Central memory CD8-positive, alpha-beta T cell (primary cell): ENCODE measurements at regions not wholly inside any gene's neighbourhood (a gene's known extent, or its start where the extent isn't known, plus 50 kb on each side); places are given as distances from the start of the nearest gene placed in this dataset.

Experiments used
- ATAC-seq: fragments of 150-1000 bp; cut with Tn5 transposase; replicated peaks from 2 replicates; pipeline ENCODE4 v1.10.0; 2022; ENCODE audit warnings: mild to moderate bottlenecking, moderate FRiP score, moderate number of reproducible peaks; ENCODE audit not compliant: poor library complexity, severe bottlenecking; ENCODE audit errors: extremely low read depth
- DNase-seq, 2 donors: peaks; one replicate each; pipeline ENCODE4 v3.0.0; 2021; ENCODE audit warnings: low spot score in 2 of 2
- H3K27ac Mint-ChIP-seq: one replicate; pipeline ENCODE4 v1.8.0; 2022; ENCODE audit warnings: low read depth, mild to moderate bottlenecking, moderate library complexity, mixed read lengths
- H3K27me3 Mint-ChIP-seq: one replicate; pipeline ENCODE4 v1.8.0; 2022; ENCODE audit warnings: mixed read lengths
- H3K36me3 Mint-ChIP-seq: one replicate; pipeline ENCODE4 v1.8.0; 2022; ENCODE audit warnings: mild to moderate bottlenecking, moderate library complexity, mixed read lengths; ENCODE audit not compliant: insufficient read depth
- H3K4me1 Mint-ChIP-seq: one replicate; pipeline ENCODE4 v1.8.0; 2022; ENCODE audit warnings: mixed read lengths
- H3K4me3 Mint-ChIP-seq: one replicate; pipeline ENCODE4 v1.8.0; 2022; ENCODE audit warnings: mild to moderate bottlenecking, moderate library complexity, mixed read lengths
- H3K9me3 Mint-ChIP-seq: one replicate; pipeline ENCODE4 v1.8.0; 2022; ENCODE audit warnings: mixed read lengths

DNA sequence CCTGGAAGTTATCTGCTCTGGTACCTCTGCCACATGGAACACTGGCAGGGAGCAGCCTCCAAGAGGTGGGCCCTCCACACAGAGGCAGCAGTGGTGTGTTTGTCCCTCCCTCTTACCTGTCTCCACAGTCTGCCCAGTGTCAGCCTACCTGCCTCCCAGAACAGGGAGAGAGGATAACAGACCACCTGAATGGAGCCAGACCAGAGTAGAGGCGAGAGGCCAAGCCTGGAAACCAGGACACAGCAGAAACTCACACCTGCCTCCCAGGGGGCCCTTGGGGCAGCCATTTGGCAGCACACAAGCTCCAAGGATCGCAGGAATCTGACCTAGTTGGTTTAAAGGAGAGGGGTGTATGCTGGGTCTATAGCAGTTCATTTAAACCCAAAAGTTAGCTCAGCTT, 100.2 kb upstream of the ZNF366 start:
- Mint-ChIP-seq H3K27ac (no peak overlapping the region), H3K4me1 (peaks cover 7% of the 10 kb centered on the region), H3K9me3 (no peaks in the 10 kb centered on the region), H3K36me3 (no peaks in the 10 kb centered on the region), H3K27me3 (peaks cover 27% of the 10 kb centered on the region), H3K4me3 (no peak overlapping the region)
- no peak for DNase-seq
- no peak for ATAC-seq

DNA sequence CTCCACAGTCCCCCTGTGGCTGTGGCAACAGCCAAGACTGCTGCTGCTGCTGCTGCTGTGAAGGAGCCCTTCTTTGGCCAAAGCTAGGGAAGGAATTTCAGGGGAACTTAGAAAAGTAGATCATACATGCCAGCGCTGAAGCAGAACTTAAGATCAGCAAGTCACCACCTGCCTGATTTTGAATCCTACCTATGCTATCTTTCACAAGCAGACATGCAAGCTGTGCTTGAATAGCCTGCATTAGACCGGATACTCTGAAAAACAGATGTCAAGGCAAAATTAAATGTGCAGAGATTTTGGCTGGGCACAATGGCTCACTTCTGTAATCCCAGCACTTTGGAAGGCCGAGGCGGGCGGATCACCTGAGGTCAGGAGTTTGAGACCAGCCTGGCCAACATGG, 99.3 kb upstream of the ZNF366 start:
- peaks cover 27% of the 10 kb centered on the region for H3K27me3 Mint-ChIP-seq
- H3K27ac Mint-ChIP-seq = no peak overlapping the region
- peaks cover 7% of the 10 kb centered on the region for H3K4me1 Mint-ChIP-seq
- H3K9me3 Mint-ChIP-seq = no peaks in the 10 kb centered on the region
- no peak for DNase-seq
- no peaks in the 10 kb centered on the region for H3K36me3 Mint-ChIP-seq
- no peak for ATAC-seq
- H3K4me3 Mint-ChIP-seq = no peak overlapping the region

DNA sequence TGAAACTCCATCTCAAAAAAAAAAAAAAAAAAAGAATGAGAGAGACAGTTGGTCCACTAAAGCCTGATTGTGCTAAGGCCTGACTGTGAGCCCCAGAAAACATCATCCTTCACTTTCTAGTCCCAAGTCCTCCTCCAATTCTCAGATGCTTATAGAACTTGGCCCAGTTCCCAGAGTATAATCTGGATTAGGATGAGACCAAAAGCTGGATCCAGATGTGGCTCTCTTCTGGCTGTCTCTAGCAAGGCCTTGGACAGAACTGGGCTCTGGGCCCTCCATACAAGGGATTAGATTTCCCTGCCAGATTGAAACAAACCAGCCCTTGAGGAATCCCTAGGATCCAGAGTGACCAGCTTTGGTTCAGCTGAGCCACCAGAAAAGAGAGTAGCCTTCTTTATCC, 98.4 kb upstream of the ZNF366 start:
- H3K36me3 Mint-ChIP-seq = no peaks in the 10 kb centered on the region
- DNase-seq = no peak

DNA sequence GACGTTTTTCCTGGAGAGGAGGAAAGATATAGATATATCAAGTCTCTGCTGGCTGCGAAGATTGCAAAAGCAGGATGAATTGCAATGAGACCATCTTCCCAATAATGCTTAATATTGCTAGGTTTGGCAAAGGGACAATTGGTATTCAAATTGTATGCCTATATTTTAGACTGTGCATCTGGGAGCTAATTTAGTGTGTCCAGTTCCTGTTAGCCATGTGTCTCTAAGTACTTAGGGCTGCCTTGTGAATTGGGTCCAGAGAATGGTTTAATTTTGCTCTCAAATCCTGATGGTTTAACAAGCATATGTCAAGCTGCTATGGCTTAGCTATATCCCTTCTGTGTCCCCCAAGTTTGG, 97.6 kb upstream of the ZNF366 start:
- DNase-seq (no peak), ATAC-seq (no peak)
- no peaks in the 10 kb centered on the region for H3K9me3 Mint-ChIP-seq
- no peaks in the 10 kb centered on the region for H3K36me3 Mint-ChIP-seq
- no peaks in the 10 kb centered on the region for H3K4me1 Mint-ChIP-seq
- H3K4me3 Mint-ChIP-seq = no peak overlapping the region
- H3K27ac Mint-ChIP-seq = no peak overlapping the region
- H3K27me3 Mint-ChIP-seq = peaks cover 11% of the 10 kb centered on the region

More for the DNA sequence above, 98.4 kb upstream of the ZNF366 start:
- no peaks in the 10 kb centered on the region for H3K4me1 Mint-ChIP-seq
- no peaks in the 10 kb centered on the region for H3K9me3 Mint-ChIP-seq
- no peak overlapping the region for H3K4me3 Mint-ChIP-seq
- no peak overlapping the region for H3K27ac Mint-ChIP-seq
- H3K27me3 Mint-ChIP-seq = peaks cover 18% of the 10 kb centered on the region
- ATAC-seq = no peak

DNA sequence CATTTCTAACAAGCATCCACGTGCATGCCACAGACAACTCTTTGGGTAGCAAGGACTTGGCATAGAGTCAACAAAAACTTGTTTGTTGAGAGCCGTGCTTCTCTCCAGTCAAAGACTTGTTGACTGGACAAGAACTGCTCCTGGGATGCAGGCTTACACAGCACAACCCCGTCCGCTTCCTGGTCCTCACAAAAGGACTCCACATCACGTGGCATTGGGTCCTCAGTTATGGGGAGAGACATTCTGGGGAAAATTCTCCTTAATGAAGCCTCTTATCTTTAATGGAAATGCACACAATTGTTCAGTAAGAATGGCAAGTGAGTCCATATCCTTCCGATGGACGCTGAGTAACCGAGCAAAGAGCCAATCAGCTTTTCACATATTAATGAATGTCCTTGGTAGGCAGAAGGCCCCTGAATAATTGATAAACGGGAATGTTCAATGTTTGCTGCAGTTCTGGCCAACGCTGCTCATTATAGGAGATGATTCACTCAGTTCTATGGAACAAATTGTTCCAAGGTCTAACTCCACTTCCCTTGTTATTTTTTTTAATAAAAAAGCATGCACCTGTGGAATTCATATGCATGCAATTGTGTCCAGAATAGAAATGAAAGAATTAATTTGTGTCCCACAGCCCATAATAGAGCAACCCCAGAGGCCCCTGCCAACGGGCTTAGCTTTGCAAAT, 97.0 kb upstream of the ZNF366 start:
- H3K36me3 Mint-ChIP-seq = no peaks in the 10 kb centered on the region
- ATAC-seq = no peak
- H3K9me3 Mint-ChIP-seq = no peaks in the 10 kb centered on the region
- no peak overlapping the region for H3K4me3 Mint-ChIP-seq
- H3K4me1 Mint-ChIP-seq = no peaks in the 10 kb centered on the region
- no peak overlapping the region for H3K27ac Mint-ChIP-seq
- peaks cover 11% of the 10 kb centered on the region for H3K27me3 Mint-ChIP-seq
- no peak for DNase-seq

DNA sequence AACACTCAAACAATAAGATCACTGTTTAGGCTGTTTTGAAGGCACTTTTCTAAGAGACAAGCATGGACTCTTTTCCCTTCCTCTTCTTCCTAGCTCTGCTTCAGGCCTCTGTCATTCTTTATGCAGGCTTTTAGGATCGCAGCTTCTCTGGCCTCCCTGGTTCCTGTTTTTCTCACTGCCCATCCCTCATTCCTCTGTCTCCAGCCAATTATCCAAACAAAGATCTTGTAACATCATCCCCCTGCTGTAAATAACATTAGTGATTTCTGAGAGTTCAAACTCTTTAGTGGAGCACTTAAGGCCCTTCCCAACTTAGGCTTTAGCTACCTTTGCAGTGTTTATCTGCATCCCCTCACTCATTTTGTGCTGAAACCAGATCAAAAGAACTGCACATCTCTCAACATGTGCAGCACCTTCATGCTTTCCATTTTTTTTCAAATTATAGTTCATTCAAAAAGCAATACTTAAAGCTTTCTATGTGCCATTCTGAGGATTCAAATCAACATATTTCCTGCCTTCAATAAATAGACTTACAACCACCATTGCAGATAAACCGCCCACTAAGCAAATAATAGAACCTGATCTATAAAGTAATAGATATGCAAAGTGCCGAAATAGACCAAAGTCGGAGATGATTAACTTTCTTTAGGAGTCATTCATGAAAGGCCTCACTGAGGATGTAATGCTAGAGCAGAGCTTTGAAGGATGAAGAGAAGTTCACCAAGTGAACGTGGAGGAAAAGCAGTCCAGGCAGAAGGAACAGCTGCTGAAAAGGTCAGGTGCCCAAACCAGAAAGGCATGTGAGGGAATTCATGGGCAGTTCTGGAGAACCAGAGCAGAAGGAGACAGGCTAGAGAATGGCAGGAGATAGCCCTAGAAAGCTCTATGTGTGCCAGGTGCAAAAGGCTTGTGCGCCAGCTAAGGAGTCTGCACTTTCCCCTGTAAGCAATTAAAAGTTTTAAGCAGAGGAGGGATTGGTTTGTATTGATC, 95.8 kb upstream of the ZNF366 start:
- no peaks in the 10 kb centered on the region for H3K9me3 Mint-ChIP-seq
- no peak for ATAC-seq

DNA sequence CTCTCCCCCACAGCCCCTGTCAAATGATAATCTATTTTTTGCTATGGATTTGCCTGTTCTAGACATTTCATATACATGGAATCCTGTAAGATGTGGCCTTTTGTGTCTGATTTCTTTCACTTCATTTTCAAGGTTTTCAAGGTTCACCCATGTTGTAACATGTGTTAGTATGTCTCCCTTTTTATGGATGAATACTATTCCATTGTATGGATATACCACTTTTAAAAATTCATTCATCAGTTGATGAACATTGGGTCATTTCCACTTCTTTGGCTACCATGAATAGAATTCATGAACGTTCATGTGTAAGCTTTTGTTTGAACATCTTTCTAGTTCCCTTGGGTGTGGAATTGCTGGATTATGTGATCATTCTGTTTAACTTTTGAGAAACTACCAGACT, 94.7 kb upstream of the ZNF366 start:
- ATAC-seq = no peak
- no peak for DNase-seq
- Mint-ChIP-seq H3K4me1 (no peaks in the 10 kb centered on the region), H3K27ac (no peak overlapping the region), H3K27me3 (peaks cover 11% of the 10 kb centered on the region), H3K36me3 (no peaks in the 10 kb centered on the region), H3K4me3 (no peak overlapping the region), H3K9me3 (no peaks in the 10 kb centered on the region)

More for the DNA sequence above, 95.8 kb upstream of the ZNF366 start:
- H3K36me3 Mint-ChIP-seq = no peaks in the 10 kb centered on the region
- H3K27me3 Mint-ChIP-seq = peaks cover 11% of the 10 kb centered on the region
- DNase-seq = no peak
- H3K4me3 Mint-ChIP-seq = no peak overlapping the region
- no peak overlapping the region for H3K27ac Mint-ChIP-seq
- no peaks in the 10 kb centered on the region for H3K4me1 Mint-ChIP-seq

DNA sequence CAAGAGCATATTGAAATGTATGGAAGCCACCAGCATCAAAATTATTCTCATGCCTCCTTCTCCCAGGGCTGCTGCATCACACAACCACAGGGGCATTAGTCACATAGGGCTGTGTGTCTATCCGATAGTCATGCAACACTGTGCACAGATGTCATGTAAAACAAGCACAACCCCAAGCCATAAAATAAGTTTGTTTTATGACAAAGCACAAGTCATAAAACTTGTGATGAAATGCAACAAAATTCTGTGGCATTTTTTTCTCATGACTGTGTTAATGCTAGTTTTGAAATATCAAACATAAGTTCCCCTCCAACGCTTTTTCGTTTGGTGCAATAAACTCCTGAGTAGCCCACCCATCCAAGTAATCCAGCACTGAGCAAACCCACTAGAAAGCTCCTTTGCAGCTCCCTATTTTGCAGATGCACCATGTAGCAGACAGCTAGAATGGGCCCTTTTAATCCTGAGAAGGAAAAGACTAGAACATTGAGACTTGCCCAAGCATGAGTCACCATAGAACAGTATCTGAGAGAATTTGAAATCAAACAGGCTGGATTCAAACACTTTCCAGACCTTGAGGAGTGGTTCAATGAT, 93.3 kb upstream of the ZNF366 start:
- no peak overlapping the region for H3K27ac Mint-ChIP-seq
- H3K36me3 Mint-ChIP-seq = no peaks in the 10 kb centered on the region
- no peaks in the 10 kb centered on the region for H3K9me3 Mint-ChIP-seq
- H3K4me3 Mint-ChIP-seq = no peak overlapping the region
- peaks cover 4% of the 10 kb centered on the region for H3K27me3 Mint-ChIP-seq
- no peak for DNase-seq
- no peak for ATAC-seq
- no peaks in the 10 kb centered on the region for H3K4me1 Mint-ChIP-seq

DNA sequence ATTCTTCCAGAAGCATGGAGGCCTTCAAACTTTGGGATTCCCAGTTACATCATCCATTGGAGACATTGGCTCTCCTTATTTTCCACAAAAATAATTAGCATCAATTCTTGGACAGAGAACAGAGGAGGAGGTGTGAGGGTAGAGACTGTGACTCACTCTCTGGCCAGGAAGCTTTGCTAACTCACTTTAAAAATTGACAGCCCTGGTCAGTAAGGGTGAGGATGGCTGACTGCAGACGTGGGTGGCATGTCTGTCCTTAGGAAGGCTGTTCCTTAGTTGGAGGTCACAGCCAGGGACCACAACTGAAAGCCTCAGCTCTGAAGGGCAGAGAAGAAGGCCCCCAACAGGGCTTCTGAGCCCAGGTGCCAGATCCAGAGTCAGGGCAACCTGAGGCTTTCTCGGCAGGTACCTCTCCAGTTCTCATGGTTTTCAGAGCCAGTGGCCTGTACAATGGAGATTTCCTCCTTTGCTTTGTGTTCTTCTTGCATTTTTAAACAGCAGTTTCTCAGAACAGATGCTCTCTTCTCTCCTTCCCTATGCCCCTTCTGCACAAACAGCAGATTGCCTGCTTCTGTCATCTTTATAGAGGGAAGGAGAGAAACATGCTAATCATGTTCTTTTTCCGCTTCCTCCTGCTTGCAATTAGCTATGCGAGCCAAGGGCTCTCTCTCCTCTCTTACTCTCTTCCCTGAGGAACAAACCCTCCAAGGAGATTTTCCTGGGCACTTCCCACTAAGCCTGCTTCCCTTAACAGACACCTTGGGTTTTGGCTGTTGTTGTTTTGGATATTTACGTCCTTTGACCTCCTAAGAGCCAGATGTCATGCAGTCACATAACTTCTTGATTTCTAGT, 92.5 kb upstream of the ZNF366 start:
- H3K4me3 Mint-ChIP-seq = no peak overlapping the region
- H3K36me3 Mint-ChIP-seq = no peaks in the 10 kb centered on the region
- H3K27ac Mint-ChIP-seq = no peak overlapping the region
- no peaks in the 10 kb centered on the region for H3K4me1 Mint-ChIP-seq
- peaks cover 12% of the 10 kb centered on the region for H3K27me3 Mint-ChIP-seq
- ATAC-seq (no peak), DNase-seq (no peak)
- no peaks in the 10 kb centered on the region for H3K9me3 Mint-ChIP-seq

DNA sequence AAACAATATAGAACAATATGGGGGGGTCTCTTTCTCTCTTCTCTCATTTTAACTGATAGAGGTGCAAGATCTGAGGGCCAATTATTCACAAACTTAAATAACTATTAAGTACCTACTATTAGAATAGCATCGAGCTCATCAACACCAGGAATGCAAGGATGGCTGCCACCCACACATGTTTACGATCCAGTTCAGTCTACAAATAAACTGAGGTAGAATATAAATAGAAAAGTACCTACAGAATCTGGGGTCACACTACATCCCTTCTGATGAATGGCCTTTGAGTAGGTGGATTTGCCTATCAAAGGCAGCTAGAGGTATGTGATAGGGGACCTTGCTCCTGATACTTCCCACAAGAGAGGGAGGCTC, 91.8 kb upstream of the ZNF366 start:
- Mint-ChIP-seq H3K9me3 (no peaks in the 10 kb centered on the region), H3K4me3 (no peak overlapping the region), H3K27me3 (peaks cover 15% of the 10 kb centered on the region), H3K36me3 (no peaks in the 10 kb centered on the region), H3K27ac (no peak overlapping the region), H3K4me1 (no peaks in the 10 kb centered on the region)
- ATAC-seq (no peak), DNase-seq (no peak)

DNA sequence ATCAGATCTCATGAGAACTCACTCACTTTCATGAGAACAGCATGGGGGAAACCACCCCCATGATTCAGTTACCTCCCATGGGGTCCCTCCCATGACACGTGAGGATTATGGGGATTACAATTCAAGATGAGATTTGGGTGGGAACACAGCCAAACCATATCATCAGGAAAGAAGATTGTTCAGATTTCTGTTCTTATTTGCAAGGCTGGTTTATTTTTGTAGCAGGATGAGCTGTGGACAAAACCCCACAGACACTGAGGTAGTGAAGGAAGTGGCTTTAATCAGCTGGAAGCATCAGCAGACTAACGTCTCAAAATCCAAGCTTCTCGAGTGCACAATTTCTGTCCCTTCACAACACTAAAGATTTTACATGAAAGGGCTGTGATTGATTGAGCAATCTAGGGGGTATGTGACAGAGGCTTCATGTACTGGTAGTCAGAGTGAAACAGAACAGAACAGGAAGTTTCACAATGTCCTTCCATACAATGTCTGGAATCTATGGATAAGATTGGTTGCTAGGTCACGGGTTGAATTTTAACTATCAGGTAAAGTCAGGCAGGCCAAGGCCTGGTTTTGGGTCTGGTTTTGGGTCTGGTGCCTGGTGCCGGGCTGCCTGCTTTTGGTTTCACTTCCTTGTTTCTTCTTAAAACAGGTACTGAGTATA, 91.3 kb upstream of the ZNF366 start:
- no peaks in the 10 kb centered on the region for H3K36me3 Mint-ChIP-seq
- ATAC-seq = no peak
- H3K4me3 Mint-ChIP-seq = no peak overlapping the region
- H3K27ac Mint-ChIP-seq = no peak overlapping the region
- H3K9me3 Mint-ChIP-seq = no peaks in the 10 kb centered on the region
- no peaks in the 10 kb centered on the region for H3K4me1 Mint-ChIP-seq
- peaks cover 15% of the 10 kb centered on the region for H3K27me3 Mint-ChIP-seq
- DNase-seq = no peak

DNA sequence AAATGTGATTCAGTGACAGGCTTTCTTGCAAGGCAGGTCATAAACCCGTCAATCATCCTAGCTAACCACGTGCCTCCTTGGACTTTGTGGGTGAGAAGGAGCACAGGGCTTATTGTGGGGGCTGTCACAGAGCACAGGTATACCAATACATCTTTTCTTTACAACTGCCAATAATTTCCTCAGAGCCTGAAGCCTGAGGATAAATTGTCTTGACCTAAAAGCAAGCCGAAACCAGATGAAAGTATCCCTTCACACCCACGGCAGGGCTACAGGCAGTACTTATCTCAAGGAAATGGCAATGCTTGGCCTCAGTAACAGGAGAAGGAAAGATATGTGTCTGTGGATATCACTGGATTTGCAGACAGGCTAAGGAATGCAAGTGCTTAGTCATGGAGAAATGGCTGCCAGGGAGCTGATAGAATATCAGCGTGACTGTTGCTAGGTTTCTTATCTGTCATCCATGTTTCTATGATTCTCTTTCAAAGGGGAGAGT, 90.3 kb upstream of the ZNF366 start:
- no peaks in the 10 kb centered on the region for H3K9me3 Mint-ChIP-seq
- DNase-seq (no peak), ATAC-seq (no peak)
- no peak overlapping the region for H3K27ac Mint-ChIP-seq
- H3K4me1 Mint-ChIP-seq = no peaks in the 10 kb centered on the region
- H3K4me3 Mint-ChIP-seq = no peak overlapping the region
- peaks cover 18% of the 10 kb centered on the region for H3K27me3 Mint-ChIP-seq
- no peaks in the 10 kb centered on the region for H3K36me3 Mint-ChIP-seq
